OCI-LY7 (cell line): ENCODE measurements at regions not wholly inside any gene's neighbourhood (a gene's known extent, or its start where the extent isn't known, plus 50 kb on each side); places are given as distances from the start of the nearest gene placed in this dataset.

ENCODE experiments used
- CTCF ChIP-seq: fragments of 200-600 bp; sonication (generic); conservative IDR thresholded peaks from 2 replicates; pipeline ENCODE4 v1.5.1; 2014; ENCODE audit warnings: mild to moderate bottlenecking, antibody characterized with exemption, low read length, moderate library complexity, mixed read lengths
- EZH2phosphoT487 ChIP-seq: fragments of 200-600 bp; sonication (generic); IDR thresholded peaks from 2 replicates; pipeline ENCODE4 v1.6.1; 2018; ENCODE audit warnings: low read depth, borderline replicate concordance, mild to moderate bottlenecking, mixed run types, antibody characterized with exemption, low read length, moderate library complexity, mixed read lengths

GRCh38 chr18:27780061-27780745 lies 396.7 kb downstream of the CDH2 start:
- no peak for TF ChIP-seq CTCF
- no peak for TF ChIP-seq EZH2phosphoT487
